ENCODE measurements at regions not wholly inside any gene's neighbourhood (a gene's known extent, or its start where the extent isn't known, plus 50 kb on each side); places are given as distances from the start of the nearest gene placed in this dataset.

GRCh38 chr13:82294226-82294625, 1588.0 kb downstream of the SLITRK1 start:
- Histone ChIP-seq H3K27me3 (ENCODE audit: control insufficient read depth, insufficient read depth, low read length) (no peaks in the 10 kb centered on the region), H3K36me3 (ENCODE audit: control insufficient read depth in 2 of 3, insufficient read depth in 3 of 3, low read length in 3 of 3) (no peaks in the 10 kb centered on the region), H3K4me3 (ENCODE audit: low read length in 3 of 3) (no peak overlapping the region), H3K9ac (ENCODE audit: low read length in 3 of 3) (no peak overlapping the region), H3K9me3 (ENCODE audit: control insufficient read depth in 2 of 3, insufficient read depth in 1 of 3, low read length in 3 of 3) (no peaks in the 10 kb centered on the region), H3K4me1 (ENCODE audit: control insufficient read depth in 2 of 3, insufficient read depth in 2 of 3, low read depth in 1 of 3, low read length in 3 of 3) (no peaks in the 10 kb centered on the region), H3K27ac (ENCODE audit: low read depth in 2 of 2, low read length in 2 of 2) (no peak overlapping the region)
- intact Hi-C loops (cut with DNase I), result no loop called here
- DNase-seq (no peak), FAIRE-seq (no peak)
- TF ChIP-seq CTCF (IDR thresholded peaks at IDR 0.05; ENCODE audit: borderline replicate concordance, extremely low read depth, insufficient read depth), result no peak

DNA sequence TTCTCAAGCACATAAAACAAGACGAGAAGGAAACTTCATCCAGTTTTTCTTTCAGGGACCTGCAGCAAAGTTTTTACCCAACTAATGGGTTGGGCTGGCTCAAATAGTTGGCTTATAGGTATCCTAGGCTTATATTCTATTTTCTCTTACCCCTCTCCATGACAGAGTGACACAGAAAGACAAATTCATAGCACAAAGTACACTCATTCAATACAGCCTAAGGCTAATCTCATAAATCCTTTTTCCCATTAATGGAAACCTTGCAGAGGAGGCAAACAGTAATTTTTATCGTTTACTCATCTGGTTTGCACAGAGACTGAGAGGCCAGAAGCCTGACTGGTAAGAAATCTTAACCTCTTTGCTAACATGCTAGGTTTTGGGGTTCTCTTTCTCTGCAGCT, 1589.9 kb downstream of the SLITRK1 start:
- Histone ChIP-seq H3K36me3 (ENCODE audit: control insufficient read depth in 2 of 3, insufficient read depth in 3 of 3, low read length in 3 of 3) (no peaks in the 10 kb centered on the region), H3K27ac (ENCODE audit: low read depth in 2 of 2, low read length in 2 of 2) (no peak overlapping the region), H3K9me3 (ENCODE audit: control insufficient read depth in 2 of 3, insufficient read depth in 1 of 3, low read length in 3 of 3) (no peaks in the 10 kb centered on the region), H3K4me1 (ENCODE audit: control insufficient read depth in 2 of 3, insufficient read depth in 2 of 3, low read depth in 1 of 3, low read length in 3 of 3) (no peaks in the 10 kb centered on the region), H3K9ac (ENCODE audit: low read length in 3 of 3) (no peak overlapping the region), H3K27me3 (ENCODE audit: control insufficient read depth, insufficient read depth, low read length) (no peaks in the 10 kb centered on the region), H3K4me3 (ENCODE audit: low read length in 3 of 3) (no peak overlapping the region)
- DNase-seq (no peak), FAIRE-seq (no peak)
- intact Hi-C loops (cut with DNase I), result no loop called here
- TF ChIP-seq CTCF (IDR thresholded peaks at IDR 0.05; ENCODE audit: borderline replicate concordance, extremely low read depth, insufficient read depth), result no peak

- Histone ChIP-seq H3K27ac (ENCODE audit: low read depth in 2 of 2, low read length in 2 of 2) (no peak overlapping the region), H3K9ac (ENCODE audit: low read length in 3 of 3) (no peak overlapping the region), H3K4me3 (ENCODE audit: low read length in 3 of 3) (no peak overlapping the region), H3K4me1 (ENCODE audit: control insufficient read depth in 2 of 3, insufficient read depth in 2 of 3, low read depth in 1 of 3, low read length in 3 of 3) (no peaks in the 10 kb centered on the region), H3K36me3 (ENCODE audit: control insufficient read depth in 2 of 3, insufficient read depth in 3 of 3, low read length in 3 of 3) (no peaks in the 10 kb centered on the region), H3K9me3 (ENCODE audit: control insufficient read depth in 2 of 3, insufficient read depth in 1 of 3, low read length in 3 of 3) (no peaks in the 10 kb centered on the region), H3K27me3 (ENCODE audit: control insufficient read depth, insufficient read depth, low read length) (no peaks in the 10 kb centered on the region)
- intact Hi-C loops (cut with DNase I), result no loop called here
- no peak for FAIRE-seq
- no peak for TF ChIP-seq CTCF (IDR thresholded peaks at IDR 0.05; ENCODE audit: borderline replicate concordance, extremely low read depth, insufficient read depth)
- DNase-seq, result no peak
Measured at GRCh38 chr13:82291852-82292251, 1590.4 kb downstream of the SLITRK1 start.

- no peak overlapping the region for H3K9ac ChIP-seq (ENCODE audit: low read length in 3 of 3)
- H3K4me1 ChIP-seq (ENCODE audit: control insufficient read depth in 2 of 3, insufficient read depth in 2 of 3, low read depth in 1 of 3, low read length in 3 of 3), result no peaks in the 10 kb centered on the region
- no peak for TF ChIP-seq CTCF (IDR thresholded peaks at IDR 0.05; ENCODE audit: borderline replicate concordance, extremely low read depth, insufficient read depth)
- DNase-seq (no peak), FAIRE-seq (no peak)
- intact Hi-C loops (cut with DNase I), result no loop called here
- H3K27me3 ChIP-seq (ENCODE audit: control insufficient read depth, insufficient read depth, low read length), result no peaks in the 10 kb centered on the region
- no peak overlapping the region for H3K4me3 ChIP-seq (ENCODE audit: low read length in 3 of 3)
- H3K27ac ChIP-seq (ENCODE audit: low read depth in 2 of 2, low read length in 2 of 2), result no peak overlapping the region
- no peaks in the 10 kb centered on the region for H3K9me3 ChIP-seq (ENCODE audit: control insufficient read depth in 2 of 3, insufficient read depth in 1 of 3, low read length in 3 of 3)
- H3K36me3 ChIP-seq (ENCODE audit: control insufficient read depth in 2 of 3, insufficient read depth in 3 of 3, low read length in 3 of 3), result no peaks in the 10 kb centered on the region
Measured at GRCh38 chr13:82275644-82276043, 1606.6 kb downstream of the SLITRK1 start.
